MM.1S (cell line): ENCODE measurements at regions not wholly inside any gene's neighbourhood (a gene's known extent, or its start where the extent isn't known, plus 50 kb on each side); places are given as distances from the start of the nearest gene placed in this dataset.

ENCODE experiments used
- EZH2 ChIP-seq: fragments of 300-600 bp; sonication (generic); optimal IDR thresholded peaks from 2 replicates; pipeline ENCODE3; 2017; ENCODE audit warnings: low read depth, mild to moderate bottlenecking, antibody characterized with exemption, low read length, mixed read lengths
- EZH2phosphoT487 ChIP-seq: fragments of 300-600 bp; sonication (generic); IDR thresholded peaks from 2 replicates; pipeline ENCODE4 v1.6.1; 2018; ENCODE audit warnings: antibody characterized with exemption, low read length
- TF ChIP-seq, protein P1 (sequence below): fragments of 300-600 bp; sonication (generic); IDR thresholded peaks from 2 replicates; pipeline ENCODE4 v1.5.1; 2016; ENCODE audit warnings: antibody characterized with exemption, low read length, mixed read lengths

- TF ChIP-seq, protein P1, sequence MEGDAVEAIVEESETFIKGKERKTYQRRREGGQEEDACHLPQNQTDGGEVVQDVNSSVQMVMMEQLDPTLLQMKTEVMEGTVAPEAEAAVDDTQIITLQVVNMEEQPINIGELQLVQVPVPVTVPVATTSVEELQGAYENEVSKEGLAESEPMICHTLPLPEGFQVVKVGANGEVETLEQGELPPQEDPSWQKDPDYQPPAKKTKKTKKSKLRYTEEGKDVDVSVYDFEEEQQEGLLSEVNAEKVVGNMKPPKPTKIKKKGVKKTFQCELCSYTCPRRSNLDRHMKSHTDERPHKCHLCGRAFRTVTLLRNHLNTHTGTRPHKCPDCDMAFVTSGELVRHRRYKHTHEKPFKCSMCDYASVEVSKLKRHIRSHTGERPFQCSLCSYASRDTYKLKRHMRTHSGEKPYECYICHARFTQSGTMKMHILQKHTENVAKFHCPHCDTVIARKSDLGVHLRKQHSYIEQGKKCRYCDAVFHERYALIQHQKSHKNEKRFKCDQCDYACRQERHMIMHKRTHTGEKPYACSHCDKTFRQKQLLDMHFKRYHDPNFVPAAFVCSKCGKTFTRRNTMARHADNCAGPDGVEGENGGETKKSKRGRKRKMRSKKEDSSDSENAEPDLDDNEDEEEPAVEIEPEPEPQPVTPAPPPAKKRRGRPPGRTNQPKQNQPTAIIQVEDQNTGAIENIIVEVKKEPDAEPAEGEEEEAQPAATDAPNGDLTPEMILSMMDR, result no peak
- no peak for TF ChIP-seq EZH2phosphoT487
- no peak for TF ChIP-seq EZH2
These were observed 636.4 kb downstream of the PRELID2 start for GRCh38 chr5:145198525-145199260.
